GM23248 (cell line): ENCODE measurements at regions not wholly inside any gene's neighbourhood (a gene's known extent, or its start where the extent isn't known, plus 50 kb on each side); places are given as distances from the start of the nearest gene placed in this dataset.
"Not testable (repeated sequence)": the region's sequence is repeated elsewhere in the genome, so short reads cannot be mapped to it uniquely, and the experiment has no call there.

Experiments used
- EZH2 ChIP-seq: fragments of 200-600 bp; sonication (generic); IDR thresholded peaks from 2 replicates; pipeline ENCODE4 v1.6.1; 2018; ENCODE audit warnings: antibody characterized with exemption, mild to moderate bottlenecking; ENCODE audit not compliant: insufficient read depth, poor library complexity, severe bottlenecking
- EZH2phosphoT487 ChIP-seq: fragments of 200-600 bp; sonication (generic); IDR thresholded peaks from 2 replicates; pipeline ENCODE4 v1.6.1; 2018; ENCODE audit warnings: antibody characterized with exemption, moderate library complexity, mild to moderate bottlenecking, low read depth; ENCODE audit not compliant: insufficient read depth

- TF ChIP-seq EZH2, EZH2phosphoT487: not testable (repeated sequence)
Observed at GRCh38 chr1:83386946-83387345, 612.0 kb downstream of the TTLL7 start.
